PC-3 (cell line): ENCODE measurements at regions not wholly inside any gene's neighbourhood (a gene's known extent, or its start where the extent isn't known, plus 50 kb on each side); places are given as distances from the start of the nearest gene placed in this dataset.

Experiments used
- ATAC-seq: fragments of 200-7000 bp; cut with Tn5 transposase; 2 replicates; pipeline ENCODE4 v1.9.1; 2020; ENCODE audit warnings: mild to moderate bottlenecking, moderate library complexity
- BruUV-seq: library from RNA; stranded (reverse); fragments of 400-500 nt; replicated peaks from 2 replicates; lab custom pipeline; 2021; lab: Mats Ljungman, UMichigan
- CTCF ChIA-PET: fragments of 300-600 bp; sonication (Branson Sonifier 250); formaldehyde crosslinking; loops from one replicate; lab custom pipeline; 2022; ENCODE audit warnings: antibody characterized with exemption; lab: Charles Lee
- POLR2A ChIA-PET: fragments of 300-600 bp; sonication (Branson Sonifier 250); formaldehyde crosslinking; loops from one replicate; lab custom pipeline; 2022; ENCODE audit warnings: antibody characterized with exemption; ENCODE audit not compliant: unreplicated experiment; lab: Charles Lee
- DNase-seq: peaks from one replicate; pipeline ENCODE4 v3.0.0-alpha.2; 2015
- H2AFZ ChIP-seq: fragments of 300-600 bp; sonication (generic); 2 replicates; pipeline ENCODE4 v1.6.0; 2016; ENCODE audit warnings: antibody characterized with exemption, low read length
- H3F3A ChIP-seq: fragments of 300-600 bp; sonication (generic); one replicate; pipeline ENCODE4 v1.6.0; 2017; ENCODE audit warnings: antibody characterized with exemption, low read length, control low read depth, mild to moderate bottlenecking; ENCODE audit not compliant: unreplicated experiment
- H3K27ac ChIP-seq: fragments of 300-600 bp; sonication (generic); 2 replicates; pipeline ENCODE4 v1.5.1; 2016; ENCODE audit warnings: mild to moderate bottlenecking, low read length
- H3K27me3 ChIP-seq: fragments of 300-600 bp; sonication (generic); 2 replicates; pipeline ENCODE4 v1.6.1; 2016; ENCODE audit warnings: low read length, mixed read lengths
- H3K36me3 ChIP-seq: fragments of 300-600 bp; sonication (generic); 2 replicates; pipeline ENCODE4 v1.6.1; 2016; ENCODE audit warnings: low read depth, mixed run types, low read length, mixed read lengths
- H3K4me1 ChIP-seq: fragments of 300-600 bp; sonication (generic); 2 replicates; pipeline ENCODE4 v1.5.1; 2016; ENCODE audit warnings: low read length; ENCODE audit not compliant: insufficient read depth
- H3K4me2 ChIP-seq: fragments of 300-600 bp; sonication (generic); 2 replicates; pipeline ENCODE4 v1.6.0; 2016; ENCODE audit warnings: low read length
- H3K4me3 ChIP-seq: fragments of 300-600 bp; sonication (generic); 2 replicates; pipeline ENCODE4 v1.5.1; 2016; ENCODE audit warnings: mild to moderate bottlenecking, low read length, mixed read lengths
- H3K79me2 ChIP-seq: fragments of 300-600 bp; sonication (generic); 2 replicates; pipeline ENCODE4 v1.6.1; 2017; ENCODE audit warnings: low read length, mixed read lengths
- H3K9ac ChIP-seq: fragments of 300-600 bp; sonication (generic); 2 replicates; pipeline ENCODE4 v1.6.0; 2016; ENCODE audit warnings: mild to moderate bottlenecking, low read length
- H3K9me2 ChIP-seq: fragments of 300-600 bp; sonication (generic); replicated peaks from 2 replicates; pipeline ENCODE4 v1.6.1; 2016; ENCODE audit warnings: mixed run types, low read length, mixed read lengths
- H3K9me3 ChIP-seq: fragments of 300-600 bp; sonication (generic); 2 replicates; pipeline ENCODE4 v1.6.1; 2016; ENCODE audit warnings: low read length, mixed read lengths
- H4K20me1 ChIP-seq: fragments of 300-600 bp; sonication (generic); 2 replicates; pipeline ENCODE4 v1.6.1; 2016; ENCODE audit warnings: low read length, mixed read lengths
- CTCF ChIP-seq: fragments of 300-600 bp; sonication (generic); conservative IDR thresholded peaks from 2 replicates; pipeline ENCODE4 v1.5.1; 2017; ENCODE audit warnings: antibody characterized with exemption, low read depth, mild to moderate bottlenecking, low read length
- EZH2 ChIP-seq: fragments of 300-600 bp; sonication (generic); IDR thresholded peaks from one replicate; pipeline ENCODE4 v1.6.1; 2017; ENCODE audit warnings: antibody characterized with exemption, mild to moderate bottlenecking, low read length; ENCODE audit not compliant: unreplicated experiment
- EZH2phosphoT487 ChIP-seq: fragments of 300-600 bp; sonication (generic); IDR thresholded peaks from 2 replicates; pipeline ENCODE4 v1.6.1; 2018; ENCODE audit warnings: mild to moderate bottlenecking, antibody characterized with exemption, low read length, borderline replicate concordance
- intact Hi-C: fragments of 100-400 bp; cut with micrococcal nuclease; formaldehyde crosslinking; loops from 2 replicates; pipeline ENCODE4 v1.9.0; 2023

DNA sequence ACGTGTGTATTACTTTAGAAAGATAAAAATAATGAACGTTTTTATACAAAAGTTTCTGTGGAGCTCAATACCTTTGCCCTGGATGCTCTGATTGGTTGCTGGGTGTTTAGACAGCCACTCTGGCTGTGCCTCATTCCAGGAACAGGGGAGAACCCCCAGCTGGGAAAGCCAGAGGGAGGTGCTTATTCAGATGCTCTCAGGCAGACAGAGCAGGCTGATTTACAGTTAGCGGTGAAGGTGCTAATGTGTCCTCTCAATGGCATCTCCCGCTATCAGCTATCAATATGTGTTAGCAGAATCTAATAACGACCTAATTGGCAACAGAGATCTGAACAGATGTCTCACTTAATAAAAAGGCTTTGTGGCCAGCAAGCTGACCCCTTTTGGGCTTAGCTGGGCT is 402.3 kb downstream of the NUAK1 start:
- H2AFZ ChIP-seq, result no peak overlapping the region
- BruUV-seq, result no TSS peak
- intact Hi-C loops, result no loop called here
- H3K4me2 ChIP-seq, result no peak overlapping the region
- H3K9me2 ChIP-seq, result no peaks in the 10 kb centered on the region
- DNase-seq (no peak), ATAC-seq (no peak)
- no peaks in the 10 kb centered on the region for H3K36me3 ChIP-seq
- CTCF ChIA-PET, result no interaction called here
- peaks cover 16% of the 10 kb centered on the region for H3K27me3 ChIP-seq
- no peaks in the 10 kb centered on the region for H3F3A ChIP-seq
- peaks cover 7% of the 10 kb centered on the region; the same call in 1 of the 2 replicates for H3K4me1 ChIP-seq
- no peak overlapping the region for H3K9ac ChIP-seq
- no peak overlapping the region for H3K4me3 ChIP-seq
- H3K27ac ChIP-seq, result no peak overlapping the region
- H3K79me2 ChIP-seq, result no peaks in the 10 kb centered on the region
- TF ChIP-seq CTCF (no peak), EZH2phosphoT487 (no peak), EZH2 (no peak)
- no peaks in the 10 kb centered on the region for H4K20me1 ChIP-seq
- H3K9me3 ChIP-seq, result no peaks in the 10 kb centered on the region
- POLR2A ChIA-PET, result no interaction called here

DNA sequence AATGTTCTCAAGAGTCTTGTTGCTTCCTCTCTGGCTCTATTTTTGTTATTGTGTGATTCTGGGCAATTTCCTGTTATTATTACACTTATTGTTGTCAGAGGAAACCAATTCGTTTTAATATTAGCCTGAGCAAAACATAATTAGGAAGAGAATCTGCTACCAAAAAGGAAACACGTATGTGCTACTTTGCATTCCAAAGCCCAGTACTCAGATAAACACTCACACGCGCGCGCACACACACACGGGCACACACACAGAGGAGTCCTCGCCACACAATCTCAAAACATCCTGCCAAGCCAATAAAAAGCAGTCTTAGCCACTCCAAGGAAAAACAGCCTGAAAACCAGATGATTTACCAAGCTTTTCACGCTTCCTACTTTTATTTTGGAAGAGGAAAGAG is 400.7 kb downstream of the NUAK1 start:
- H3K9me2 ChIP-seq, result no peaks in the 10 kb centered on the region
- ChIA-PET POLR2A (no interaction called here), CTCF (no interaction called here)
- no peaks in the 10 kb centered on the region for H3K36me3 ChIP-seq
- no TSS peak for BruUV-seq
- no peaks in the 10 kb centered on the region for H3K79me2 ChIP-seq
- TF ChIP-seq EZH2, result no peak
- TF ChIP-seq EZH2phosphoT487, result no peak
- no peak for TF ChIP-seq CTCF
- H3K9ac ChIP-seq, result no peak overlapping the region
- H2AFZ ChIP-seq, result no peak overlapping the region
- no peaks in the 10 kb centered on the region for H3K9me3 ChIP-seq
- peaks cover 7% of the 10 kb centered on the region; the same call in 1 of the 2 replicates for H3K4me1 ChIP-seq
- H3K4me2 ChIP-seq, result no peak overlapping the region
- no peaks in the 10 kb centered on the region for H4K20me1 ChIP-seq
- H3K4me3 ChIP-seq, result no peak overlapping the region
- peaks cover 24% of the 10 kb centered on the region for H3K27me3 ChIP-seq
- no peak for DNase-seq
- intact Hi-C loops, result no loop called here
- no peaks in the 10 kb centered on the region for H3F3A ChIP-seq
- no peak overlapping the region for H3K27ac ChIP-seq
- ATAC-seq, result no peak

DNA sequence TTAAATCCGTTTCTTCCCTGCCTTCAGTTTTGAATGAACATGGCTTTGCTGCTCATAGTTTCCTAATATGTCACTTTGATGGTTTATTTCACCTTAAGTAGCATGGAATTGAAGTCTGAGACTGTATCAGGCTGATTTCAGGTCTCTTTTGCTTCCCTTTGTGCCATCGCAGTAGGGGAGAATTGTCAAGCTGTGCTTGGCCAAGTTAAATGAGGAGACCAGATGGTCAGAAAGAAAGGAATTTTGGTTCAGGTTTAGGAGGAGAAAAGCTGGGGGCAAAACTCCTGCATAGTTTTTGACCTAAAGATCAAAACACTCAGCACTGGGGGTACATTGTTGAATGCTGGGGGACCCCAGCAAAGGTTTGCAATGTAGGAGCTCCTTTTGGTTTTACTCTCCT is 398.4 kb downstream of the NUAK1 start:
- no peak for TF ChIP-seq EZH2
- TF ChIP-seq EZH2phosphoT487, result no peak
- no peak for TF ChIP-seq CTCF
- Histone ChIP-seq H2AFZ (no peak overlapping the region), H3K27ac (no peak overlapping the region), H3K79me2 (no peaks in the 10 kb centered on the region), H3K4me1 (no peaks in the 10 kb centered on the region; the same call in 1 of the 2 replicates), H3K9me2 (no peaks in the 10 kb centered on the region), H3K4me3 (no peak overlapping the region), H3K9me3 (no peaks in the 10 kb centered on the region), H3K27me3 (peaks cover 26% of the 10 kb centered on the region), H3K36me3 (no peaks in the 10 kb centered on the region), H4K20me1 (no peaks in the 10 kb centered on the region), H3K9ac (no peak overlapping the region), H3K4me2 (no peak overlapping the region), H3F3A (no peaks in the 10 kb centered on the region)
- no peak for DNase-seq
- intact Hi-C loops, result no loop called here
- POLR2A ChIA-PET, result interaction anchor here (0.6 kb wide), 1 partner anchor 1268 kb away, joined by 3 read pairs; no protein-coding TSS in a partner anchor
- no peak for ATAC-seq
- CTCF ChIA-PET, result no interaction called here
- BruUV-seq, result no TSS peak
